OCI-LY7 (cell line): ENCODE measurements at regions not wholly inside any gene's neighbourhood (a gene's known extent, or its start where the extent isn't known, plus 50 kb on each side); places are given as distances from the start of the nearest gene placed in this dataset.

Experiments used
- BruUV-seq: library from RNA; stranded (reverse); fragments of 400-500 nt; replicated peaks from 2 replicates; lab custom pipeline; 2021; lab: Mats Ljungman, UMichigan
- CTCF ChIA-PET: fragments of 300-600 bp; sonication (Branson Sonifier 250); formaldehyde crosslinking; loops from one replicate; lab custom pipeline; 2022; ENCODE audit warnings: antibody characterized with exemption; ENCODE audit not compliant: unreplicated experiment; lab: Charles Lee
- POLR2A ChIA-PET: fragments of 300-600 bp; sonication (Branson Sonifier 250); formaldehyde crosslinking; loops from one replicate; lab custom pipeline; 2022; ENCODE audit warnings: antibody characterized with exemption; lab: Charles Lee
- DNase-seq: peaks from one replicate; pipeline ENCODE4 v3.0.0-alpha.2; 2015; ENCODE audit warnings: low spot score
- H2AFZ ChIP-seq: fragments of 200-600 bp; sonication (generic), shearing (Covaris generic); 2 replicates; pipeline ENCODE4 v1.6.1; 2014; ENCODE audit warnings: mild to moderate bottlenecking, antibody characterized with exemption, low read length, moderate library complexity
- H3K27ac ChIP-seq: fragments of 200-600 bp; sonication (generic); 2 replicates; pipeline ENCODE4 v1.5.1; 2014; ENCODE audit warnings: mixed run types, low read depth, mild to moderate bottlenecking, moderate library complexity, low read length, inconsistent platforms; ENCODE audit not compliant: poor library complexity, severe bottlenecking
- H3K36me3 ChIP-seq: fragments of 200-600 bp; sonication (generic); 2 replicates; pipeline ENCODE4 v1.6.1; 2014; ENCODE audit warnings: mild to moderate bottlenecking, antibody characterized with exemption, low read length, moderate library complexity, mixed read lengths; ENCODE audit not compliant: insufficient read depth
- H3K4me1 ChIP-seq: fragments of 200-600 bp; sonication (generic); 2 replicates; pipeline ENCODE4 v1.5.1; 2014; ENCODE audit warnings: mild to moderate bottlenecking, low read length; ENCODE audit not compliant: insufficient read depth, poor library complexity, severe bottlenecking
- H3K4me2 ChIP-seq: fragments of 200-600 bp; sonication (generic); 2 replicates; pipeline ENCODE4 v1.6.1; 2014; ENCODE audit warnings: mild to moderate bottlenecking, low read length
- H3K4me3 ChIP-seq: fragments of 200-600 bp; sonication (generic); 2 replicates; pipeline ENCODE4 v1.5.1; 2014; ENCODE audit warnings: mild to moderate bottlenecking, low read depth, low read length; ENCODE audit not compliant: poor library complexity, severe bottlenecking
- H3K79me2 ChIP-seq: fragments of 200-600 bp; sonication (generic); 2 replicates; pipeline ENCODE4 v1.6.1; 2016; ENCODE audit warnings: low read depth, mild to moderate bottlenecking, low read length, moderate library complexity, mixed read lengths; ENCODE audit not compliant: insufficient read depth
- H3K9me2 ChIP-seq: fragments of 200-600 bp; sonication (generic); 2 replicates; pipeline ENCODE4 v1.6.1; 2016; ENCODE audit warnings: mild to moderate bottlenecking, low read length, mixed read lengths; ENCODE audit not compliant: insufficient read depth
- H3K9me3 ChIP-seq: fragments of 200-600 bp; sonication (generic); 2 replicates; pipeline ENCODE4 v1.6.1; 2014; ENCODE audit warnings: mild to moderate bottlenecking, mixed run types, low read length, mixed read lengths
- H4K20me1 ChIP-seq: fragments of 200-600 bp; sonication (generic); 2 replicates; pipeline ENCODE4 v1.6.1; 2014; ENCODE audit warnings: mild to moderate bottlenecking, antibody characterized with exemption, low read length, moderate library complexity, mixed read lengths; ENCODE audit not compliant: insufficient read depth
- CTCF ChIP-seq: fragments of 200-600 bp; sonication (generic); conservative IDR thresholded peaks from 2 replicates; pipeline ENCODE4 v1.5.1; 2014; ENCODE audit warnings: mild to moderate bottlenecking, antibody characterized with exemption, low read length, moderate library complexity, mixed read lengths
- EZH2phosphoT487 ChIP-seq: fragments of 200-600 bp; sonication (generic); IDR thresholded peaks from 2 replicates; pipeline ENCODE4 v1.6.1; 2018; ENCODE audit warnings: low read depth, borderline replicate concordance, mild to moderate bottlenecking, mixed run types, antibody characterized with exemption, low read length, moderate library complexity, mixed read lengths
- intact Hi-C: fragments of 100-400 bp; cut with micrococcal nuclease; formaldehyde crosslinking; loops from one replicate; pipeline ENCODE4 v1.10.0; 2022; ENCODE audit not compliant: unreplicated experiment

- Histone ChIP-seq H3K27ac (no peak overlapping the region), H3K4me2 (no peak overlapping the region), H4K20me1 (no peaks in the 10 kb centered on the region), H2AFZ (no peak overlapping the region), H3K4me3 (no peak overlapping the region), H3K36me3 (no peaks in the 10 kb centered on the region), H3K9me2 (no peaks in the 10 kb centered on the region), H3K9me3 (no peaks in the 10 kb centered on the region), H3K4me1 (no peaks in the 10 kb centered on the region), H3K79me2 (no peaks in the 10 kb centered on the region)
- BruUV-seq = no TSS peak
- ChIA-PET CTCF (interaction anchor here (0.8 kb wide), 1 partner anchor 12 kb away, joined by 3 read pairs; no protein-coding TSS in a partner anchor), POLR2A (no interaction called here)
- DNase-seq = no peak
- intact Hi-C loops = no loop called here
- TF ChIP-seq CTCF (no peak), EZH2phosphoT487 (no peak)
Observed at GRCh38 chr22:49190816-49191505, 636.7 kb downstream of the BRD1 start.

GRCh38 chr22:49189871-49190270 is 637.8 kb downstream of the BRD1 start:
- H2AFZ ChIP-seq = no peak overlapping the region

More at GRCh38 chr22:49189871-49190270, 637.8 kb downstream of the BRD1 start:
- TF ChIP-seq EZH2phosphoT487 (no peak), CTCF (no peak)
- no peak for DNase-seq
- intact Hi-C loops = no loop called here
- POLR2A ChIA-PET = no interaction called here
- H4K20me1 ChIP-seq = no peaks in the 10 kb centered on the region
- H3K27ac ChIP-seq = no peak overlapping the region
- H3K9me3 ChIP-seq = no peaks in the 10 kb centered on the region
- H3K36me3 ChIP-seq = no peaks in the 10 kb centered on the region
- H3K79me2 ChIP-seq = no peaks in the 10 kb centered on the region
- no TSS peak for BruUV-seq
- CTCF ChIA-PET = no interaction called here
- H3K4me3 ChIP-seq = no peak overlapping the region
- H3K9me2 ChIP-seq = no peaks in the 10 kb centered on the region
- H3K4me1 ChIP-seq = no peaks in the 10 kb centered on the region
- no peak overlapping the region for H3K4me2 ChIP-seq
